ENCODE measurements at regions not wholly inside any gene's neighbourhood (a gene's known extent, or its start where the extent isn't known, plus 50 kb on each side); places are given as distances from the start of the nearest gene placed in this dataset.
"Not testable (repeated sequence)": the region's sequence is repeated elsewhere in the genome, so short reads cannot be mapped to it uniquely, and the experiment has no call there.

DNA sequence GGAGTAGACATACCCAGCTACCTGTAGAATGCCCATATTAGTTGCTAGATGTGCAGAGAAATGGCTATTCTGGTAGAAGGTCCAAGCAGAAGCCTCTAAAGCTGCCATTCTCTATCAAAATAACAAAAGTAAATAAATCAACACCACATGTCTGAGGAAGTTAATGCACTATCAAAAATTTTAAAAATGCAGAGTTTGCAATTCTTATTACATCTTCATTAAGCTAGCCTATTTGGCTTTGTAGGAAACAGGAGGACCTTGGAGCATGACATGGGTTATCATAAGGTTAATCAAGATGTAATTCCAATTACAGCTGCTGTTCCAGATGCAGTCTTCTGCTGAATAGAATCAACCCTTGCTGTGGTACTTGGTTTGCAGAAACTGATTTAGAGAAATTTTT, 188.4 kb downstream of the TBX18 start:
- Histone ChIP-seq H3K36me3 (ENCODE audit: insufficient read depth, low read length) (no peaks in the 10 kb centered on the region), H3K27me3 (ENCODE audit: insufficient read depth, low read length) (no peaks in the 10 kb centered on the region), H3K9ac (ENCODE audit: low read depth, low read length) (no peak overlapping the region), H3K27ac (ENCODE audit: low read depth, low read length) (no peak overlapping the region), H3K9me3 (ENCODE audit: insufficient read depth, low read depth, low read length) (peaks cover 8% of the 10 kb centered on the region; the same call in 1 of the 2 replicates), H3K4me1 (ENCODE audit: insufficient read depth, low read length) (no peaks in the 10 kb centered on the region), H3K4me3 (ENCODE audit: low read length) (no peak overlapping the region)

DNA sequence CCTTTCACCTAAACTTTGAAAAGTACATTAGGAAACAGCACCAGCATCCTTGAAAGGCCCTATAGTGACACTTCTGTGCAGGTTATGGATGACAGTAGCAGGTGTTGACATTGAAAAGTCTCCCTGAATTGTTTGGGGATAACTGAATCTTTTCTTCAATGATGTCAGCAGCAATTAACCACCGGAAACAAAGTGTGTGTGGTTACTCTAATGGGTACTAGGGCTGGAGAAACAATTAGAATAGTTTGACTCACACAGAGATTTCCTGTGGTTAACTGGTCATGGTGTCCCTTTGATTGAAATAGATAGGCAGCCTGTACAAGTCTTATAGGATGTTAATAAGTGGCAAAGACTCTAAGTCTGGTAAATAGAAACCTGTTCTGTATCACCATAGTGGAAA, 189.1 kb downstream of the TBX18 start:
- Histone ChIP-seq H3K27me3 (ENCODE audit: insufficient read depth, low read length) (no peaks in the 10 kb centered on the region), H3K9ac (ENCODE audit: low read depth, low read length) (no peak overlapping the region), H3K9me3 (ENCODE audit: insufficient read depth, low read depth, low read length) (peaks cover 8% of the 10 kb centered on the region; the same call in 1 of the 2 replicates), H3K4me1 (ENCODE audit: insufficient read depth, low read length) (no peaks in the 10 kb centered on the region), H3K36me3 (ENCODE audit: insufficient read depth, low read length) (no peaks in the 10 kb centered on the region), H3K27ac (ENCODE audit: low read depth, low read length) (no peak overlapping the region), H3K4me3 (ENCODE audit: low read length) (no peak overlapping the region)
- 81% methylated on average over 1 of the region's 1 CpG for WGBS

DNA sequence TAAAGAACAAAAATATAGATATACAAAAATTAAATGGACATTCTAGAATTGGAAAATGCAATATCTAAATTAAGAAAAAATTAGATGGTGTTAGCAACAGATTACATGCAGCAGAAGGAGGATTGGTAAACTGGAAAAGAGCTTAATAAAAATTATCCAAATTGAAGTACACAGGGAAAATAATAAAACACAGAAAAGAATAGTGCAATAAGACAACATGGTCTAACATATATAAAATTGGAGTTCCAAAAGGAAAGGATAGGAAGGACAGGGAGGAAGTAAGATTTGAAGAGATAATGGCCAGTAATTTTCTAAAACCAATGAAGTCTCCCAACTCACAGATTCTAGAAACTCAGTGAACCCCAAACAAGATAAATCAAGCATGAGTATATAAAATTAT, 194.5 kb downstream of the TBX18 start:
- no peak overlapping the region for H3K4me3 ChIP-seq (ENCODE audit: low read length)
- no peak overlapping the region for H3K9ac ChIP-seq (ENCODE audit: low read depth, low read length)
- H3K27ac ChIP-seq (ENCODE audit: low read depth, low read length): no peak overlapping the region

DNA sequence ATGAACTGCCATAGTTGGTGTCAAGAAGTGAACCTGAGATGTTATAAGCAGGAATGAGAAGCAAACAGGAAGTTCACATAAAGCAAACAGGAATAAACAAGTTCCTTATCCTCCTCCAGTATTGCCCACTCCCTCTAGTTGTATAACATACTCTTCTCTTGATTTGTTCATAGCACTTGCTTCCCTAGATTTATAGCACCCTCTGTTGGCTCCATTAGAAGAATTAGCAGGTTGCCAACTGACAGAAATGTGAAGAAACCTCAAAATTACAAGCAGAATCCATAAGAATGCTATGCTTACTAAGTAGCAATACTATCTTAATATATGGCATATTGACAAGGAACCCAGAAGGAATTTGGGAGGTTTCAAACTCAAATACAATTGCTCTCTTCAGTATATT, 195.4 kb downstream of the TBX18 start:
- no peaks in the 10 kb centered on the region for H3K36me3 ChIP-seq (ENCODE audit: insufficient read depth, low read length)
- H3K4me3 ChIP-seq (ENCODE audit: low read length): no peak overlapping the region
- H3K9me3 ChIP-seq (ENCODE audit: insufficient read depth, low read depth, low read length): no peaks in the 10 kb centered on the region
- no peaks in the 10 kb centered on the region for H3K27me3 ChIP-seq (ENCODE audit: insufficient read depth, low read length)
- no peaks in the 10 kb centered on the region for H3K4me1 ChIP-seq (ENCODE audit: insufficient read depth, low read length)
- no peak overlapping the region for H3K27ac ChIP-seq (ENCODE audit: low read depth, low read length)
- no peak overlapping the region for H3K9ac ChIP-seq (ENCODE audit: low read depth, low read length)

More for the DNA sequence above, 194.5 kb downstream of the TBX18 start:
- no peaks in the 10 kb centered on the region for H3K27me3 ChIP-seq (ENCODE audit: insufficient read depth, low read length)
- H3K36me3 ChIP-seq (ENCODE audit: insufficient read depth, low read length): no peaks in the 10 kb centered on the region
- no peaks in the 10 kb centered on the region for H3K4me1 ChIP-seq (ENCODE audit: insufficient read depth, low read length)
- H3K9me3 ChIP-seq (ENCODE audit: insufficient read depth, low read depth, low read length): no peaks in the 10 kb centered on the region

DNA sequence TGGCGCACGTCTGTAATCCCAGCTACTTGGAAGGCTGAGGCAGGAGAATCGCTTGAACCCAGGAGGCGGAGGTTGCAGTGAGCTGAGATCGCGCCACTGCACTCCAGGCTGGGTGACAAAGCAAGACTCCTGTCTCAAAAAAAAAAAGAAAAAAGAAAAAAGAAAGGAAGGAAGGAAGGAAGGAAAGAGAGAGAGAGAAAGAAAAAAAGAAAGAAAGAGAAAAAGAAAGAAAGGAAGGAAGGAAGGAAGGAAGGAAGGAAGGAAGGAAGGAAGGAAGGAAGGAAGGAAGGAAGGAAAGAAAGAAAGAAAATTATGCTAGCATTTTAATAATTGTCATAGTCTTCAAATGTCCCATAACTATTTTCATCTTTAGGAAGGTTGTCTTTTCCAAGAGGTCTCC, 198.7 kb downstream of the TBX18 start:
- not testable (repeated sequence) for H3K4me3 ChIP-seq (ENCODE audit: low read length); H3K9ac ChIP-seq (ENCODE audit: low read depth, low read length); H3K36me3 ChIP-seq (ENCODE audit: insufficient read depth, low read length); H3K27ac ChIP-seq (ENCODE audit: low read depth, low read length); H3K9me3 ChIP-seq (ENCODE audit: insufficient read depth, low read depth, low read length); H3K4me1 ChIP-seq (ENCODE audit: insufficient read depth, low read length); H3K27me3 ChIP-seq (ENCODE audit: insufficient read depth, low read length)
- WGBS: 90% methylated on average over 6 of the region's 6 CpGs

DNA sequence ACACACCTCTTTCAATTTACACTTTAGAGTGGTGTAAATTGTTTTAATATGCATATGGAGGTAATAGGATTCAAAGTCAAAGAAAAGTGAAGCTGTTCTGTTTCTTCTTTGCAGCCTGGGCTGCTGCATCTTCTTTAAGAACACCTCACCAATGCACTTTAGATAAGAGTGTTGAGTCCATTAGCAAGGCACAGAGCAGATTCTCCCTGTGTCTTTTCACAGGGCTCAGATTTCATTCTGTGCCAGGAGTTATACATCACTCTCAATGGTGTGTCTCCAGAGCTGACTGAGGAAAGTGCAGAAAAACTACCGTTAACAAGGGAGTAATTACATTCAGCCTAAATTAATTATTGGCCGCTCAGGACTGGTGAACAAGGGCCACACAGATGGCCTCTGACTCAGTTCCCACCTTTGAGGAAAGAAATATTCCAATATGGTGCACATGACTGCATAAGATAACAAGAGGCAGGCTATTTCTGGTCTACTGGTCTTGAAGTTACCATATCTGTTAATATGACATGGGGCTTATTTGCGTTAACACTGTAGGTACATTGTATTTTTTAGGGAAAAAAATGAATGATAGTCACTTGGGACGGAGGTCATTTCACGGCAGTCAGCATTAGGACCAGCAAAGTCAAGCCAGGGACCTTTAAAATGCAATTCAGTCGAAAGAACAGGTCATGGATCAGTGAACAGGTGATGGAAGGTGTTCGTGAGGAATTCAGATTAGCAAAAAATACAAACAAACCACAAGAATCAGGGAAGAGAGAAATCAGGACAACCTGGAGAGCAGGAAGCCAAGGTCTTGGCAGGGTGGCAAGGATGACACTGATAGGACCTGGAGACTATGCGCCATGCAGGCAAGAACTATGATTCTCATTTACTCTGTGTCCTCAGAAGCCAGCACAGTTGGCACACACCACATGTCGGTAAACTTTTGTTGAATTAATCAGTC, 203.7 kb downstream of the TBX18 start:
- WGBS: 89% methylated on average over 9 of the region's 9 CpGs

DNA sequence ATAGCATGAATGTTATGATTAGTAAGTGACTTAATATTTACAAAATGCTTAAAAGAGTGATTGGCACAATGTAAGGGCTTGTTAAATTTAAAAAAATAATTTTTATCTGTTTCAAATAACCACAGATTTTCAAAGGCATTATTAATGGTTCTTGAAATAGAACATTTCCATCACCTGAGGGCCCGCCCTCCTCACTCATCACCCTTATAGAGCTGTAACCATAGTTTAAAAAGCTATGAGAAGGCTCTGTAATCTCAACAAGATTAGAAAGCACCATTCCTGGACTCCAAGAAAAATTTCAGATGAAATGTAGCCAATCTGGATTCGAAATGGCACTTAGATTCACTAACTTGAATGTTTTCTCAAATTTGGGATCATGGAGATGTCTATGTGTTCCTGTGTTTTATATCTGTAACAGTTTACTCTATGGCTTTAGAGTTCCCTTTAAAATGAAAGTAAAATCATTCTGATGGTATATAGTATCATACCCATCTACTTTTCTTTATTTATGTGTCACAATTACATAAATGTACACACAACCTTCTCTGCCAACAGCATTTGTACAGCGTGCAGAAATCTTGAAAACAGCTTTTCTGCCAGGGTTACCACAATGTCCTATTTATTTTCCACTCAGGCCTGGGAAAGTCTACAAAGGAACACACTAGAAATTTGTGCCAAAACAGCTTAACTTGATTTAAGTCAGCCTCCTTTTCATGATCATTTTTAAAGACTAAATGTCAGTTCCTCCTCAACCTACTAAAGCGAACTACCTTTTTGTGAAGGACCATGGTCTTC, 207.7 kb downstream of the TBX18 start:
- 68% methylated on average over 4 of the region's 4 CpGs for WGBS
- H3K27me3 ChIP-seq (ENCODE audit: insufficient read depth, low read length): no peaks in the 10 kb centered on the region
- no peaks in the 10 kb centered on the region for H3K9me3 ChIP-seq (ENCODE audit: insufficient read depth, low read depth, low read length)
- H3K27ac ChIP-seq (ENCODE audit: low read depth, low read length): no peak overlapping the region
- no peaks in the 10 kb centered on the region for H3K4me1 ChIP-seq (ENCODE audit: insufficient read depth, low read length)
- no peaks in the 10 kb centered on the region for H3K36me3 ChIP-seq (ENCODE audit: insufficient read depth, low read length)
- no peak overlapping the region for H3K4me3 ChIP-seq (ENCODE audit: low read length)
- H3K9ac ChIP-seq (ENCODE audit: low read depth, low read length): no peak overlapping the region

More for the DNA sequence above, 203.7 kb downstream of the TBX18 start:
- H3K9me3 ChIP-seq (ENCODE audit: insufficient read depth, low read depth, low read length): no peaks in the 10 kb centered on the region
- H3K4me3 ChIP-seq (ENCODE audit: low read length): no peak overlapping the region
- no peak overlapping the region for H3K27ac ChIP-seq (ENCODE audit: low read depth, low read length)
- H3K27me3 ChIP-seq (ENCODE audit: insufficient read depth, low read length): no peaks in the 10 kb centered on the region
- H3K9ac ChIP-seq (ENCODE audit: low read depth, low read length): no peak overlapping the region
- H3K36me3 ChIP-seq (ENCODE audit: insufficient read depth, low read length): no peaks in the 10 kb centered on the region
- no peaks in the 10 kb centered on the region for H3K4me1 ChIP-seq (ENCODE audit: insufficient read depth, low read length)

DNA sequence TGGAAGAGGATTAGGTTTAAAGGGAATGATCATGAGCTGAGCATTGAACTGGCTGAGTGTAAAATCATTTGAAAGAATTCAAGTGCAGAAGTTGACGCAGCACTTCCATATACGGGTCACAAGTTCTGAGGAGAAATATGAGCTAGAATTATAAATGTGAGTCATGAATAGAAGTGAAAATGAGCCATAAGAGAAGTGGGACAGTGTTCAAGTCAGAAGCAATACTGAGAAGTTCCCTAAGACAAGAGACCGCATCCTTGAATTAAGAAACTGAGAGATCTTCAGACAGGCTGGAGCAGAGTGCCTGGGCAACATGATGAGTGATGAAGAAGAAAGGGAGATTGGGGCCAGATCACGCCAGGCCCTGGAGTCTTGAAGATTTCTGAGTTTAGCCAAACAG, 209.7 kb downstream of the TBX18 start:
- H3K36me3 ChIP-seq (ENCODE audit: insufficient read depth, low read length): no peaks in the 10 kb centered on the region
- no peak overlapping the region for H3K4me3 ChIP-seq (ENCODE audit: low read length)
- no peaks in the 10 kb centered on the region for H3K27me3 ChIP-seq (ENCODE audit: insufficient read depth, low read length)
- H3K9me3 ChIP-seq (ENCODE audit: insufficient read depth, low read depth, low read length): no peaks in the 10 kb centered on the region
- no peak overlapping the region for H3K27ac ChIP-seq (ENCODE audit: low read depth, low read length)
- no peaks in the 10 kb centered on the region for H3K4me1 ChIP-seq (ENCODE audit: insufficient read depth, low read length)
- no peak overlapping the region for H3K9ac ChIP-seq (ENCODE audit: low read depth, low read length)
- WGBS: 93% methylated on average over 4 of the region's 4 CpGs

DNA sequence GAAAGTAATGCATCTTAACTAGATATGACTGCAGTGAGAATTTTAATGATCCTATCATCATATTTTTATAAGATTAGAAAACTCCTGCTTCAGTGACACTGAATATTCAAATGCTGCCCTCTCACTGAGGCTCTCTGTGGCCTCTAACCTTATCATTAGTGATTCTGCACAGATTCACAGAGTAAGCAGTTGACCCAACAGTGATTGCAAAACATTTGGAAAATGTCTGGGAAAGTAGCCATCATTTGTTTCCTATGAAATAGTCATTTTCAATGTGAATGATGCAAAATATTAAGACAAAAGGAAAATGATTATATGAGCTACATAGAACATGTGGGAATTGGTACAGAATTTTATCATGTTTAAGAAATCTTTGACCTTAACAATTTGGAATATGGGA, 210.3 kb downstream of the TBX18 start:
- H3K4me1 ChIP-seq (ENCODE audit: insufficient read depth, low read length): no peaks in the 10 kb centered on the region
- H3K36me3 ChIP-seq (ENCODE audit: insufficient read depth, low read length): no peaks in the 10 kb centered on the region
- no peak overlapping the region for H3K27ac ChIP-seq (ENCODE audit: low read depth, low read length)
- no peaks in the 10 kb centered on the region for H3K27me3 ChIP-seq (ENCODE audit: insufficient read depth, low read length)
- H3K4me3 ChIP-seq (ENCODE audit: low read length): no peak overlapping the region
- no peak overlapping the region for H3K9ac ChIP-seq (ENCODE audit: low read depth, low read length)
- no peaks in the 10 kb centered on the region for H3K9me3 ChIP-seq (ENCODE audit: insufficient read depth, low read depth, low read length)

DNA sequence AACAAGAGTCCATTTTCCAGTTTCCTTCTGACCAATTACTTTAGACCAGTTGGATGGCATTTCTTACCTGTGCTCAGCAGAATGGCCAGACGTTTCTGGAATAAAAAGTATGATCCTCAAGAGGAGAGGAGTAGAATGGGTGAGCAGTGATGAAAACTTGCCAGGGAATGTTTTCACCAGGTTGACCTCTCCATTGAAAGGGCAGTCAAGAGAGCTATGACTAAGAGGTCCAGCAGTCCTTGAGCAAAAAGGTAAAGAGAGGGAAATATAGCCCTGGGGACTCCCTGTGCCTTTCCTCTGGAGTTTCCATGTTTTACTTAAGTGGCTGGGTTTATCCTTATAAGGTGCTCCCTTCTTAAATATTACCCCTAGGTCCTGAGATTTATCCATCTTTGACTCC, 210.9 kb downstream of the TBX18 start:
- Histone ChIP-seq H3K36me3 (ENCODE audit: insufficient read depth, low read length) (no peaks in the 10 kb centered on the region), H3K9me3 (ENCODE audit: insufficient read depth, low read depth, low read length) (no peaks in the 10 kb centered on the region), H3K27me3 (ENCODE audit: insufficient read depth, low read length) (no peaks in the 10 kb centered on the region), H3K27ac (ENCODE audit: low read depth, low read length) (no peak overlapping the region), H3K4me1 (ENCODE audit: insufficient read depth, low read length) (no peaks in the 10 kb centered on the region), H3K4me3 (ENCODE audit: low read length) (no peak overlapping the region), H3K9ac (ENCODE audit: low read depth, low read length) (no peak overlapping the region)
- 70% methylated on average over 1 of the region's 1 CpG for WGBS

DNA sequence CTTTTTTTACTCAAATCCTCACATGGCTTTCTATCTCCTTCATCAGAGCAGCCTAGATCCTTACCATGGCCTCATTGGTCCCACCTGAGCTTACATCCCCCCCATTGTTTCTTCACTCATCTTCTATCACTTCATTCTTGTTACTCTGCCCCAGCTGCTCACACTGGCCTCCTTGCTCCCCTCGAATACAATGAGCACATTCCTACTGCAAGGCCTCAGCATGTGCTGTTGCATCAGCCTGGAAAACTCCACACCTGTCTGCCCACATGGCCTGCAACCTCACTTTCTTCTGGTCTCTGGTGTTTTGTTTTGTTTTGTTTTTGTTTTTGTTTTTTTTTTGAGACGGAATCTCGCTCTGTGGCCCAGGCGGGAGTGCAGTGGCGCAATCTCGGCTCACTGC, 212.6 kb downstream of the TBX18 start:
- H3K4me1 ChIP-seq (ENCODE audit: insufficient read depth, low read length): no peaks in the 10 kb centered on the region
- H3K9ac ChIP-seq (ENCODE audit: low read depth, low read length): no peak overlapping the region
- no peak overlapping the region for H3K27ac ChIP-seq (ENCODE audit: low read depth, low read length)
- H3K36me3 ChIP-seq (ENCODE audit: insufficient read depth, low read length): no peaks in the 10 kb centered on the region
- no peaks in the 10 kb centered on the region for H3K9me3 ChIP-seq (ENCODE audit: insufficient read depth, low read depth, low read length)
- no peaks in the 10 kb centered on the region for H3K27me3 ChIP-seq (ENCODE audit: insufficient read depth, low read length)
- 98% methylated on average over 1 of the region's 6 CpGs for WGBS
- no peak overlapping the region for H3K4me3 ChIP-seq (ENCODE audit: low read length)
